HepG2 (cell line): ENCODE measurements at regions not wholly inside any gene's neighbourhood (a gene's known extent, or its start where the extent isn't known, plus 50 kb on each side); places are given as distances from the start of the nearest gene placed in this dataset.

ENCODE experiments used
- ATAC-seq: fragments of 200-7000 bp; cut with Tn5 transposase; 3 replicates; pipeline ENCODE4 v1.9.1; 2020; ENCODE audit warnings: mild to moderate bottlenecking, moderate library complexity
- BruUV-seq: library from RNA; stranded (reverse); fragments of 400-500 nt; replicated peaks from 2 replicates; lab custom pipeline; 2021; lab: Mats Ljungman, UMichigan
- CTCF ChIA-PET: fragments of 300-600 bp; formaldehyde crosslinking; extraction: SDS; loops from one replicate; lab custom pipeline; 2021; ENCODE audit warnings: low total read pairs, inconsistent platforms, low intra/inter-chr PET ratio; lab: Yijun Ruan, JAX
- POLR2A ChIA-PET: fragments of 350-600 bp; sonication (Branson Sonifier 250); formaldehyde crosslinking; loops from one replicate; lab custom pipeline; 2020; ENCODE audit warnings: antibody characterized with exemption, inconsistent platforms; lab: Yijun Ruan, JAX
- DNase-seq: peaks from one replicate; pipeline ENCODE4 v3.0.0-alpha.2; 2015; ENCODE audit warnings: low spot score
- FAIRE-seq: peaks from 3 replicates; lab custom pipeline; 2011; peaks lifted over from hg19 to GRCh38; lab: Jason Lieb, UNC
- H2AFZ ChIP-seq: one replicate; pipeline ENCODE4 v1.6.1; 2011; ENCODE audit warnings: low read length, inconsistent platforms
- H3K27ac ChIP-seq: fragments of 300-600 bp; 3 replicates; pipeline ENCODE4 v1.8.0; 2011; ENCODE audit warnings: mixed run types, mild to moderate bottlenecking, mixed read lengths, low read length, inconsistent platforms; ENCODE audit not compliant: insufficient read depth; ENCODE audit errors: extremely low read length
- H3K27me3 ChIP-seq, 2 experiments: fragments of 200-600 bp in 1 of 2; 2 replicates in 1 of 2; 3 replicates in 1 of 2; pipeline versions ENCODE4 v1.6.0 to v1.8.0; 2011; ENCODE audit warnings: low read length in 2 of 2, mild to moderate bottlenecking in 2 of 2, moderate library complexity in 2 of 2, inconsistent platforms in 1 of 2; ENCODE audit not compliant: insufficient read depth in 2 of 2, control insufficient read depth in 1 of 2
- H3K36me3 ChIP-seq, 2 experiments: fragments of 200-600 bp in 1 of 2; replicated peaks in 1 of 2; 2 replicates in 1 of 2; 3 replicates in 1 of 2; pipeline versions ENCODE4 v1.5.1 to v1.8.0; 2011; ENCODE audit warnings: low read length in 2 of 2, inconsistent platforms in 1 of 2; ENCODE audit not compliant: insufficient read depth in 2 of 2, control insufficient read depth in 1 of 2
- H3K4me1 ChIP-seq: 2 replicates; pipeline ENCODE4 v1.5.1; 2012; ENCODE audit warnings: low read length, inconsistent platforms; ENCODE audit not compliant: insufficient read depth
- H3K4me2 ChIP-seq: 2 replicates; pipeline ENCODE4 v1.6.0; 2011; ENCODE audit warnings: low read depth, low read length, inconsistent platforms
- H3K4me3 ChIP-seq, 3 experiments: fragments of 200-600 bp in 1 of 3; sonication (generic), shearing (Covaris generic) in 1 of 3; replicated peaks in 1 of 3; 2 replicates each; pipeline ENCODE4 v1.5.1; 2011 to 2016; ENCODE audit warnings: low read length in 3 of 3, inconsistent platforms in 2 of 3, low read depth in 2 of 3, mild to moderate bottlenecking in 2 of 3, control low read depth in 1 of 3, mixed read lengths in 1 of 3; ENCODE audit not compliant: insufficient read depth in 1 of 3
- H3K79me2 ChIP-seq: one replicate; pipeline ENCODE4 v1.6.1; 2011; ENCODE audit warnings: low read length, inconsistent platforms; ENCODE audit not compliant: insufficient read depth
- H3K9ac ChIP-seq: 2 replicates; pipeline ENCODE4 v1.6.0; 2011; ENCODE audit warnings: mild to moderate bottlenecking, low read depth, low read length, inconsistent platforms; ENCODE audit not compliant: insufficient read depth
- H3K9me3 ChIP-seq: 2 replicates; pipeline ENCODE4 v1.5.1; 2012; ENCODE audit warnings: mild to moderate bottlenecking, low read length
- H4K20me1 ChIP-seq: 2 replicates; pipeline ENCODE4 v1.6.0; 2011; ENCODE audit warnings: inconsistent platforms, mild to moderate bottlenecking, low read length, moderate library complexity; ENCODE audit not compliant: insufficient read depth
- ARID3A ChIP-seq: IDR thresholded peaks from 2 replicates; pipeline ENCODE4 v1.6.1; 2012; ENCODE audit warnings: low read depth, low read length, improper control_type of control experiment
- BCL6 ChIP-seq: IDR thresholded peaks from 2 replicates; pipeline ENCODE4 v1.6.1; 2016; ENCODE audit warnings: missing genetic modification reagents, missing compliant biosample characterization
- FOXA3 ChIP-seq: IDR thresholded peaks from 2 replicates; pipeline ENCODE4 v1.6.1; 2016; ENCODE audit warnings: missing genetic modification reagents, missing compliant biosample characterization
- HNRNPK ChIP-seq: fragments of 200-400 bp; formaldehyde crosslinking; IDR thresholded peaks from 2 replicates; pipeline ENCODE4 v1.6.1; 2018; ENCODE audit warnings: low read length, low read depth, moderate library complexity, mild to moderate bottlenecking; ENCODE audit not compliant: poor library complexity, severe bottlenecking
- KDM2A ChIP-seq: sonication (generic); formaldehyde crosslinking; IDR thresholded peaks from 2 replicates; pipeline ENCODE4 v1.4.0; 2020; ENCODE audit warnings: low read depth, missing genetic modification reagents, borderline replicate concordance
- MAZ ChIP-seq, 2 experiments: sonication (generic) in 1 of 2; formaldehyde crosslinking in 1 of 2; IDR thresholded peaks; 2 replicates each; pipeline versions ENCODE4 v1.5.0 to v1.6.1; 2012 to 2020; ENCODE audit warnings: low read depth in 2 of 2, mild to moderate bottlenecking in 2 of 2, borderline replicate concordance in 1 of 2, improper control_type of control experiment in 1 of 2, low read length in 1 of 2, missing genetic modification reagents in 1 of 2, moderate library complexity in 1 of 2
- PHF21A ChIP-seq: sonication (generic); formaldehyde crosslinking; IDR thresholded peaks from 2 replicates; pipeline ENCODE4 v1.5.0; 2020; ENCODE audit warnings: mild to moderate bottlenecking, missing genetic modification reagents
- SIN3A ChIP-seq: IDR thresholded peaks from 2 replicates; pipeline ENCODE4 v1.6.1; 2011; ENCODE audit warnings: low read depth, mild to moderate bottlenecking, control low read depth, low read length, borderline replicate concordance
- ZNF331 ChIP-seq: sonication (generic); formaldehyde crosslinking; IDR thresholded peaks from 2 replicates; pipeline ENCODE4 v1.4.0; 2020; ENCODE audit warnings: missing genetic modification reagents
- ZNF644 ChIP-seq: IDR thresholded peaks from 2 replicates; pipeline ENCODE4 v1.6.1; 2016; ENCODE audit warnings: low read depth
- ZNF790 ChIP-seq: sonication (generic); formaldehyde crosslinking; IDR thresholded peaks from 2 replicates; pipeline ENCODE4 v1.8.0; 2022; ENCODE audit warnings: missing genetic modification reagents, mild to moderate bottlenecking, borderline replicate concordance
- ZSCAN30 ChIP-seq: sonication (generic); formaldehyde crosslinking; IDR thresholded peaks from 2 replicates; pipeline ENCODE4 v1.5.0; 2020; ENCODE audit warnings: mild to moderate bottlenecking, missing genetic modification reagents
- WGBS: methylation state at CpG from one replicate; pipeline ENCODE4 v1.1.6; 2017; ENCODE audit warnings: low lambda C conversion rate; 5-methylcytosine and 5-hydroxymethylcytosine counted together
- in situ Hi-C: cut with HindIII; loops from 2 replicates; pipeline ENCODE4 v1.10.0; 2017; ENCODE audit warnings: low pct_unique_long_range_greater_than_20kb; ENCODE audit not compliant: extremely low pct_ligation_motif_present
- intact Hi-C: fragments of 100-400 bp; cut with micrococcal nuclease; formaldehyde crosslinking; loops from one replicate; pipeline ENCODE4 v1.10.0; 2022; ENCODE audit not compliant: unreplicated experiment
- TF ChIP-seq, protein P1 (sequence below): sonication (generic); formaldehyde crosslinking; IDR thresholded peaks from 2 replicates; pipeline ENCODE4 v1.5.0; 2020; ENCODE audit warnings: mild to moderate bottlenecking, missing genetic modification reagents, moderate library complexity
- TF ChIP-seq, protein P2 (sequence below): sonication (generic); formaldehyde crosslinking; IDR thresholded peaks from 2 replicates; pipeline ENCODE4 v1.4.0; 2020; ENCODE audit warnings: missing genetic modification reagents

DNA sequence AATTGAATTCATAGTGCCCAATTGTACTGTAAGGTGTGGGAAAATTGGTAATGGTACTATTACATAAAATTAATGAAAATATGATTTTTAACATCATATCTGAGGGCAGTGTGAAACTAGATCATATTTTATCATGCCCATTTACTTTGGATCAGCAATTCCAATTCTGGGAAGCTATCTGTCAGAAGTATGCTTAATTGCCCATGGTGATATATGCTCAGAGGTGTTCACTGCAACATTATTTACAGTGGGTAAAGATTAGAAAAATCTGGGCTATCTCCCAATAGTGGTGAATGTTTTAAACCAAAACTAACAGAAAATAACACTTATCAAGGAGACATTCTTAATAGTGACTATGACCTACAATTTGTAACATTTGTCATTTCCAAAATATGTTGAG lies 1260.0 kb downstream of the BRINP3 start (continued):
- no peak for TF ChIP-seq KDM2A (CRISPR knock-in tag)
- TF ChIP-seq ZNF644 = no peak
- no peak for TF ChIP-seq ZNF331 (CRISPR knock-in tag)
- no peak for TF ChIP-seq ZNF790 (CRISPR knock-in tag)
- no peak for TF ChIP-seq HNRNPK
- TF ChIP-seq MAZ (IDR thresholded peaks at IDR 0.05; ENCODE audit: borderline replicate concordance, low read depth, low read length) = no peak
- TF ChIP-seq MAZ (CRISPR knock-in tag; IDR thresholded peaks at IDR 0.05; ENCODE audit: low read depth) = no peak

- DNase-seq = no peak
- Histone ChIP-seq H3K4me3 (no peak overlapping the region), H3K4me2 (no peak overlapping the region), H3K27ac (no peak overlapping the region), H3K27me3 (no peaks in the 10 kb centered on the region), H2AFZ (no peak overlapping the region), H3K4me1 (no peaks in the 10 kb centered on the region), H3K79me2 (no peaks in the 10 kb centered on the region), H3K9me3 (no peaks in the 10 kb centered on the region), H3K36me3 (no peaks in the 10 kb centered on the region), H3K9ac (no peak overlapping the region), H4K20me1 (no peaks in the 10 kb centered on the region)
- intact Hi-C loops (no loop called here), in situ Hi-C loops (no loop called here)
- ATAC-seq = no peak
- 7% methylated on average over 1 of the region's 1 CpG for WGBS
- ChIA-PET POLR2A (no interaction called here), CTCF (no interaction called here)
- no peak for FAIRE-seq
- no TSS peak for BruUV-seq
- TF ChIP-seq ARID3A = no peak
- TF ChIP-seq, protein P1, sequence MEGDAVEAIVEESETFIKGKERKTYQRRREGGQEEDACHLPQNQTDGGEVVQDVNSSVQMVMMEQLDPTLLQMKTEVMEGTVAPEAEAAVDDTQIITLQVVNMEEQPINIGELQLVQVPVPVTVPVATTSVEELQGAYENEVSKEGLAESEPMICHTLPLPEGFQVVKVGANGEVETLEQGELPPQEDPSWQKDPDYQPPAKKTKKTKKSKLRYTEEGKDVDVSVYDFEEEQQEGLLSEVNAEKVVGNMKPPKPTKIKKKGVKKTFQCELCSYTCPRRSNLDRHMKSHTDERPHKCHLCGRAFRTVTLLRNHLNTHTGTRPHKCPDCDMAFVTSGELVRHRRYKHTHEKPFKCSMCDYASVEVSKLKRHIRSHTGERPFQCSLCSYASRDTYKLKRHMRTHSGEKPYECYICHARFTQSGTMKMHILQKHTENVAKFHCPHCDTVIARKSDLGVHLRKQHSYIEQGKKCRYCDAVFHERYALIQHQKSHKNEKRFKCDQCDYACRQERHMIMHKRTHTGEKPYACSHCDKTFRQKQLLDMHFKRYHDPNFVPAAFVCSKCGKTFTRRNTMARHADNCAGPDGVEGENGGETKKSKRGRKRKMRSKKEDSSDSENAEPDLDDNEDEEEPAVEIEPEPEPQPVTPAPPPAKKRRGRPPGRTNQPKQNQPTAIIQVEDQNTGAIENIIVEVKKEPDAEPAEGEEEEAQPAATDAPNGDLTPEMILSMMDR (CRISPR knock-in tag) = no peak
- TF ChIP-seq FOXA3 (CRISPR knock-in tag) = no peak
- no peak for TF ChIP-seq BCL6 (CRISPR knock-in tag)
- TF ChIP-seq ZSCAN30 (CRISPR knock-in tag) = no peak
- TF ChIP-seq, protein P2, sequence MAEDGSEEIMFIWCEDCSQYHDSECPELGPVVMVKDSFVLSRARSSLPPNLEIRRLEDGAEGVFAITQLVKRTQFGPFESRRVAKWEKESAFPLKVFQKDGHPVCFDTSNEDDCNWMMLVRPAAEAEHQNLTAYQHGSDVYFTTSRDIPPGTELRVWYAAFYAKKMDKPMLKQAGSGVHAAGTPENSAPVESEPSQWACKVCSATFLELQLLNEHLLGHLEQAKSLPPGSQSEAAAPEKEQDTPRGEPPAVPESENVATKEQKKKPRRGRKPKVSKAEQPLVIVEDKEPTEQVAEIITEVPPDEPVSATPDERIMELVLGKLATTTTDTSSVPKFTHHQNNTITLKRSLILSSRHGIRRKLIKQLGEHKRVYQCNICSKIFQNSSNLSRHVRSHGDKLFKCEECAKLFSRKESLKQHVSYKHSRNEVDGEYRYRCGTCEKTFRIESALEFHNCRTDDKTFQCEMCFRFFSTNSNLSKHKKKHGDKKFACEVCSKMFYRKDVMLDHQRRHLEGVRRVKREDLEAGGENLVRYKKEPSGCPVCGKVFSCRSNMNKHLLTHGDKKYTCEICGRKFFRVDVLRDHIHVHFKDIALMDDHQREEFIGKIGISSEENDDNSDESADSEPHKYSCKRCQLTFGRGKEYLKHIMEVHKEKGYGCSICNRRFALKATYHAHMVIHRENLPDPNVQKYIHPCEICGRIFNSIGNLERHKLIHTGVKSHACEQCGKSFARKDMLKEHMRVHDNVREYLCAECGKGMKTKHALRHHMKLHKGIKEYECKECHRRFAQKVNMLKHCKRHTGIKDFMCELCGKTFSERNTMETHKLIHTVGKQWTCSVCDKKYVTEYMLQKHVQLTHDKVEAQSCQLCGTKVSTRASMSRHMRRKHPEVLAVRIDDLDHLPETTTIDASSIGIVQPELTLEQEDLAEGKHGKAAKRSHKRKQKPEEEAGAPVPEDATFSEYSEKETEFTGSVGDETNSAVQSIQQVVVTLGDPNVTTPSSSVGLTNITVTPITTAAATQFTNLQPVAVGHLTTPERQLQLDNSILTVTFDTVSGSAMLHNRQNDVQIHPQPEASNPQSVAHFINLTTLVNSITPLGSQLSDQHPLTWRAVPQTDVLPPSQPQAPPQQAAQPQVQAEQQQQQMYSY = no peak
- TF ChIP-seq SIN3A = no peak
- TF ChIP-seq PHF21A = no peak
These were observed 1256.9 kb downstream of the BRINP3 start for GRCh38 chr1:189220750-189221149.
